ENCODE measurements at regions not wholly inside any gene's neighbourhood (a gene's known extent, or its start where the extent isn't known, plus 50 kb on each side); places are given as distances from the start of the nearest gene placed in this dataset.

- DNase-seq (peak; percentile 84), ATAC-seq (ENCODE audit: low read depth) (peak; percentile 76)
- no peaks in the 10 kb centered on the region for H4K20me1 ChIP-seq (ENCODE audit: insufficient read depth, low read length)
- TF ChIP-seq CHD1 (IDR thresholded peaks at IDR 0.05; ENCODE audit: low read depth, low read length), result no peak
- no peak for TF ChIP-seq RCOR1 (IDR thresholded peaks at IDR 0.05; ENCODE audit: insufficient replicate concordance, low read length)
- no peak for TF ChIP-seq CTCF (conservative IDR thresholded peaks at IDR 0.05; ENCODE audit: low read depth, low read length)
- TF ChIP-seq FOS (IDR thresholded peaks at IDR 0.05; ENCODE audit: low read depth, low read length), result no peak
- no peak for TF ChIP-seq POLR2A (IDR thresholded peaks at IDR 0.05; ENCODE audit: low read depth, low read length)
- TF ChIP-seq USF2 (IDR thresholded peaks at IDR 0.05; ENCODE audit: low read depth, low read length), result no peak
- TF ChIP-seq SMC3 (IDR thresholded peaks at IDR 0.05; ENCODE audit: low read depth, low read length), result no peak
- no peak for TF ChIP-seq MAFK (IDR thresholded peaks at IDR 0.05; ENCODE audit: low read depth, low read length)
- TF ChIP-seq RAD21 (IDR thresholded peaks at IDR 0.05; ENCODE audit: low read length), result no peak
- no peak for TF ChIP-seq MAZ (IDR thresholded peaks at IDR 0.05; ENCODE audit: borderline replicate concordance, low read depth, low read length)
- no peak for TF ChIP-seq RFX5 (IDR thresholded peaks at IDR 0.05; ENCODE audit: low read depth, low read length)
- peak overlapping the region; percentile 60; the same call in 1 of the 2 replicates for H3K4ac ChIP-seq (ENCODE audit: low read depth, low read length)
- 40% methylated on average over 1 of the region's 2 CpGs; no CpG with 5 or more reads in 1 of the 2 experiments for WGBS, 2 experiments (ENCODE audit: extremely low coverage in 2 of 2, insufficient read length in 1 of 2)
- dilution Hi-C loops (cut with HindIII; ENCODE audit: low sequenced_read_pairs, unreplicated experiment), result no loop called here
- H2AFZ ChIP-seq (replicated peaks; ENCODE audit: low read length, poor library complexity), result peak overlapping the region; percentile 48
- H2BK15ac ChIP-seq (ENCODE audit: low read depth, low read length), result no peak overlapping the region
- ChIA-PET CTCF (no interaction called here), POLR2A (ENCODE audit: unreplicated experiment) (no interaction called here)
- H2AK5ac ChIP-seq (ENCODE audit: low read depth, low read length), result 0 out of 2 replicates have a peak overlapping the region, but pooled peaks have one; percentile 8
- peak overlapping the region; percentile 66; the same call in 1 of the 2 replicates for H2BK120ac ChIP-seq (ENCODE audit: low read depth, low read length)
- peak overlapping the region; percentile 74 for H2BK5ac ChIP-seq (ENCODE audit: low read depth, low read length, poor library complexity, severe bottlenecking)
- H2AK9ac ChIP-seq (replicated peaks; ENCODE audit: low read depth, low read length, poor library complexity), result peak overlapping the region; percentile 73
- H3K14ac ChIP-seq (replicated peaks; ENCODE audit: low read depth, low read length), result peak overlapping the region; percentile 74
- H3K27ac ChIP-seq (ENCODE audit: insufficient read depth, low read length), result peak overlapping the region; percentile 39; the same call in 1 of the 2 replicates
- no peaks in the 10 kb centered on the region for H3K36me3 ChIP-seq (ENCODE audit: control insufficient read depth, insufficient read depth, low read length)
- peak overlapping the region; percentile 31; the same call in 1 of the 2 replicates for H4K5ac ChIP-seq (ENCODE audit: low read depth, low read length)
- intact Hi-C loops (cut with micrococcal nuclease), result no loop called here
- H3K56ac ChIP-seq (ENCODE audit: extremely low read depth, insufficient read depth, low read length), result no peak overlapping the region
- H3K9me3 ChIP-seq (ENCODE audit: control insufficient read depth, insufficient read depth, low read length), result no peaks in the 10 kb centered on the region
- H4K8ac ChIP-seq (ENCODE audit: low read depth in 2 of 2, low read length in 2 of 2), result peak overlapping the region; percentile 42 to 53; a peak in 3 of 4 replicates
- peaks cover 14% of the 10 kb centered on the region for H3K4me1 ChIP-seq (ENCODE audit: control insufficient read depth, insufficient read depth, low read length)
- H3K18ac ChIP-seq (ENCODE audit: low read depth, low read length), result peak overlapping the region; percentile 25; the same call in 1 of the 2 replicates
- no peaks in the 10 kb centered on the region for H3K79me1 ChIP-seq (ENCODE audit: low read depth in 1 of 2, low read length in 2 of 2)
- H4K91ac ChIP-seq (ENCODE audit: insufficient read depth, low read depth, low read length), result peak overlapping the region; percentile 61; the same call in 1 of the 2 replicates
- peak overlapping the region; percentile 51; the same call in 1 of the 2 replicates for H2BK20ac ChIP-seq (ENCODE audit: low read depth, low read length)
- no peaks in the 10 kb centered on the region for H3K27me3 ChIP-seq (ENCODE audit: control insufficient read depth, insufficient read depth, low read length)
- 0 out of 2 replicates have a peak, but pooled peaks cover 2% of the 10 kb centered on the region for H3K9me1 ChIP-seq (ENCODE audit: insufficient read depth, low read length)
- no peak overlapping the region for H3K4me2 ChIP-seq (ENCODE audit: low read depth, low read length)
- 0 out of 2 replicates have a peak overlapping the region, but pooled peaks have one; percentile 59 for H3K23ac ChIP-seq (ENCODE audit: low read depth, low read length)
- in situ Hi-C loops (cut with MboI; ENCODE audit: low sequenced_read_pairs), result no loop called here
- no peak overlapping the region for H3K9ac ChIP-seq (ENCODE audit: low read depth, low read length)
- BruUV-seq (replicated peaks), result no TSS peak
- H3K4me3 ChIP-seq (ENCODE audit: insufficient read depth, low read depth, low read length), result no peak overlapping the region
Measured at GRCh38 chr7:46630031-46630430, 709.0 kb upstream of the IGFBP3 start.

All from IMR-90 (cell line).